Thyroid gland (tissue), 4 donors: ENCODE measurements at regions not wholly inside any gene's neighbourhood (a gene's known extent, or its start where the extent isn't known, plus 50 kb on each side); places are given as distances from the start of the nearest gene placed in this dataset.

ENCODE experiments used
- POLR2A ChIP-seq, 2 donors: fragments of 450-650 bp; IDR thresholded peaks; one replicate each; pipeline ENCODE4 v1.6.1; 2017; ENCODE audit warnings: antibody characterized with exemption in 2 of 2, mild to moderate bottlenecking in 2 of 2, moderate library complexity in 1 of 2
- TF ChIP-seq, protein P1 (sequence below), 6 experiments: fragments of 200-600 bp in 3 of 6; fragments of 450-650 bp in 3 of 6; sonication (generic) in 3 of 6; IDR thresholded peaks; one replicate each; pipeline ENCODE4 v1.5.1; 2016 to 2019; ENCODE audit warnings: antibody characterized with exemption in 6 of 6, mild to moderate bottlenecking in 2 of 6, inconsistent platforms in 1 of 6, moderate library complexity in 1 of 6

DNA sequence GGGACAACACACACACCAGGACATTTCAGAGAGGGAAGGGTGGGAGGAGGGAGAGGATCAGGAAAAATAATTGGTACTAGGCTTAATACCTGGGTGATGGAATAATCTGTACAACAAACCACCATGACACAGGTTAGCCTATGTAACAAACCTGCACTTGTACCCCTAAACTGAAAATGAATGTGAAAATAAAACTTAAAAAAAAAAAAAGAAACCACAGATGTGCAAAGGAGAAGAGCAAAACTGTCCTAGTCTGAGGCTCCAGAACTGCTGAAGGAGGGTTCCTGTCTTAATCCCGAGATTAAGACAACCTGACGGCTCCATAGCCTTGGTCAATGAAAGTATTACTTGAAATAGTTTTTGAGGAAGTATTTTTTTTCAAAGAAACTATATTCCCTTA lies 423.0 kb downstream of the NEBL start:
- TF ChIP-seq, protein P1, sequence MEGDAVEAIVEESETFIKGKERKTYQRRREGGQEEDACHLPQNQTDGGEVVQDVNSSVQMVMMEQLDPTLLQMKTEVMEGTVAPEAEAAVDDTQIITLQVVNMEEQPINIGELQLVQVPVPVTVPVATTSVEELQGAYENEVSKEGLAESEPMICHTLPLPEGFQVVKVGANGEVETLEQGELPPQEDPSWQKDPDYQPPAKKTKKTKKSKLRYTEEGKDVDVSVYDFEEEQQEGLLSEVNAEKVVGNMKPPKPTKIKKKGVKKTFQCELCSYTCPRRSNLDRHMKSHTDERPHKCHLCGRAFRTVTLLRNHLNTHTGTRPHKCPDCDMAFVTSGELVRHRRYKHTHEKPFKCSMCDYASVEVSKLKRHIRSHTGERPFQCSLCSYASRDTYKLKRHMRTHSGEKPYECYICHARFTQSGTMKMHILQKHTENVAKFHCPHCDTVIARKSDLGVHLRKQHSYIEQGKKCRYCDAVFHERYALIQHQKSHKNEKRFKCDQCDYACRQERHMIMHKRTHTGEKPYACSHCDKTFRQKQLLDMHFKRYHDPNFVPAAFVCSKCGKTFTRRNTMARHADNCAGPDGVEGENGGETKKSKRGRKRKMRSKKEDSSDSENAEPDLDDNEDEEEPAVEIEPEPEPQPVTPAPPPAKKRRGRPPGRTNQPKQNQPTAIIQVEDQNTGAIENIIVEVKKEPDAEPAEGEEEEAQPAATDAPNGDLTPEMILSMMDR (IDR thresholded peaks at IDR 0.05): no peak
- TF ChIP-seq POLR2A (IDR thresholded peaks at IDR 0.05): no peak
